Type B pancreatic cell (in vitro differentiated cells): ENCODE measurements at regions not wholly inside any gene's neighbourhood (a gene's known extent, or its start where the extent isn't known, plus 50 kb on each side); places are given as distances from the start of the nearest gene placed in this dataset.
"Not testable (repeated sequence)": the region's sequence is repeated elsewhere in the genome, so short reads cannot be mapped to it uniquely, and the experiment has no call there.

ENCODE experiments used
- DNase-seq: peaks from one replicate; pipeline ENCODE4 v3.0.0; 2021; ENCODE audit warnings: mixed read lengths; ENCODE audit not compliant: unreplicated experiment; ENCODE audit errors: extremely low spot score
- H3K27ac Mint-ChIP-seq: 2 replicates; pipeline ENCODE4 v1.8.0; 2021; ENCODE audit warnings: mild to moderate bottlenecking, mixed read lengths
- H3K27me3 Mint-ChIP-seq: 2 replicates; pipeline ENCODE4 v1.8.0; 2021; ENCODE audit warnings: mixed read lengths
- H3K36me3 Mint-ChIP-seq: 2 replicates; pipeline ENCODE4 v1.8.0; 2021; ENCODE audit warnings: mixed read lengths
- H3K4me1 Mint-ChIP-seq: one replicate; pipeline ENCODE4 v1.8.0; 2021; ENCODE audit warnings: mixed read lengths; ENCODE audit not compliant: unreplicated experiment
- H3K4me3 Mint-ChIP-seq: 2 replicates; pipeline ENCODE4 v1.8.0; 2021; ENCODE audit warnings: mild to moderate bottlenecking, mixed read lengths
- H3K9me3 Mint-ChIP-seq: 2 replicates; pipeline ENCODE4 v1.8.0; 2021; ENCODE audit warnings: mixed read lengths
- CTCF ChIP-seq: fragments of 200-600 bp; sonication (generic); conservative IDR thresholded peaks from 2 replicates; pipeline ENCODE4 v1.5.0; 2021; ENCODE audit warnings: antibody characterized with exemption, mild to moderate bottlenecking

- no peak overlapping the region for H3K27ac Mint-ChIP-seq
- no peaks in the 10 kb centered on the region for H3K36me3 Mint-ChIP-seq
- no peaks in the 10 kb centered on the region for H3K9me3 Mint-ChIP-seq
- peaks cover 9% of the 10 kb centered on the region for H3K4me1 Mint-ChIP-seq
- no peaks in the 10 kb centered on the region for H3K27me3 Mint-ChIP-seq
- TF ChIP-seq CTCF: no peak
- DNase-seq: no peak
- H3K4me3 Mint-ChIP-seq: no peak overlapping the region
Observed at GRCh38 chr5:109630093-109630492, 59.6 kb upstream of the MAN2A1 start.

- Mint-ChIP-seq H3K36me3 (no peaks in the 10 kb centered on the region), H3K4me3 (no peak overlapping the region), H3K27me3 (no peaks in the 10 kb centered on the region), H3K4me1 (peaks cover 9% of the 10 kb centered on the region), H3K27ac (no peak overlapping the region), H3K9me3 (no peaks in the 10 kb centered on the region)
- no peak for DNase-seq
- TF ChIP-seq CTCF: no peak
Observed at GRCh38 chr5:109628591-109628990, 61.1 kb upstream of the MAN2A1 start.

DNA sequence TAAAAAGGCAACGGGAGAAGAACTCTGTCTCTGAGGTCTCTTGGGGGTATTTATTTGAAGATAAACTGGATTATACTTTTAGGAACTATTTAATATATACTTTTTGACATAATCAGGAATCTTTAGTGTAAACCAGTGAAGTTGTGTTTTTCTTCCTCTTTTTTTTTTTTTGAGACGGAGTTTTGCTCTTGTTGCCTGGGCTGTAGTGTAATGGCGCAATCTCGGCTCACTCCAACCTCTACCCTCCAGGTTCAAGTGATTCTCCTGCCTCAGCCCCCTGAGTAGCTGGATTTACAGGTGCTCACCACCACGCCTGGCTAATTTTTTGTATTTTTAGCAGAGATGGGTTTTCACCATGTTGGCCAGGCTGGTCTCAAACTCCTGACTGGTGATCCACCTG is 68.5 kb upstream of the MAN2A1 start:
- not testable (repeated sequence) for H3K36me3 Mint-ChIP-seq, DNase-seq, H3K4me1 Mint-ChIP-seq

DNA sequence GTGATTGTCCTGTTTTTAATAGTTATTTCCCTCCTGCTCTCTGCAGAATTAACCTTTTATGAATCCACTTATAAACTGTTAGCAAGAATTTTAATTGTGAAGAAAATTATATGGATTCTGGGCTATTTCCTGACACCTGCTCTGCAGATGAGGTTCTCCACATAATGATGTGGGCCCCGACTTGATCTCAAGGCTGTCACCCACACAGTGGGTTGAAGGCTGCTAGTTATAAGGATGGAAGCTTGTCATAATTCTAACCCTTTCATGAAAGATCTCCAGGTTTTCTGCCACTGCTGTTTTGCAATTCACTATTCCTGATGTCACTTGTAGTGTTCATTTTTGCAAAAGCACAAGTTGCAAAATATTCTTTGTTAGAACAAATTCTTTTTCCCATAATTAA is 69.1 kb upstream of the MAN2A1 start:
- H3K9me3 Mint-ChIP-seq: no peaks in the 10 kb centered on the region

More for the DNA sequence above, 68.5 kb upstream of the MAN2A1 start:
- H3K9me3 Mint-ChIP-seq, H3K27me3 Mint-ChIP-seq, H3K27ac Mint-ChIP-seq, H3K4me3 Mint-ChIP-seq: not testable (repeated sequence)

DNA sequence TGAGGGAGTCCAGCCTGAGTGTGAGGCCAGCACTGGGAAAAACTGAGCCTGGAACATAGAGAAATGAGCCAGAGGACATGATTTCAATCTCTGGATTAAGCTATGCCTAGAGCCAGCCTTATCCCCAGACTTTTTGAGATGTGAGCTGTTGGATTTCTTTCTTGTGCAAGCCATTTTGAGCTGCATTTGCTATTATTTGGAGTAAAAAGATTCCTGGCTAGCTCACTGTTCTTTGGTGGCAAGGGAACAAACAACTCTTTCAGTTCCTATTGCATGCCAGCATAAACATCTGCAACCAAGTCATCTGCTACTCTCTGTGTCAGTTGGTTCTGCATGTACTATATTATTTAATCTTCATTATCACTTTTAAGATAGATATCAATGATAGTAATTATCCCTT is 70.1 kb upstream of the MAN2A1 start:
- Mint-ChIP-seq H3K27me3 (peaks cover 4% of the 10 kb centered on the region), H3K4me3 (no peak overlapping the region), H3K4me1 (no peaks in the 10 kb centered on the region), H3K36me3 (no peaks in the 10 kb centered on the region), H3K27ac (no peak overlapping the region), H3K9me3 (no peaks in the 10 kb centered on the region)
- no peak for DNase-seq
- TF ChIP-seq CTCF: no peak

More for the DNA sequence above, 69.1 kb upstream of the MAN2A1 start:
- DNase-seq: no peak
- Mint-ChIP-seq H3K4me1 (no peaks in the 10 kb centered on the region), H3K27ac (no peak overlapping the region), H3K36me3 (no peaks in the 10 kb centered on the region), H3K27me3 (peaks cover under 1% of the 10 kb centered on the region), H3K4me3 (no peak overlapping the region)
- TF ChIP-seq CTCF: no peak

GRCh38 chr5:109619021-109619460 is 70.7 kb upstream of the MAN2A1 start:
- Mint-ChIP-seq H3K4me3 (no peak overlapping the region), H3K4me1 (no peaks in the 10 kb centered on the region), H3K36me3 (no peaks in the 10 kb centered on the region), H3K9me3 (no peaks in the 10 kb centered on the region), H3K27me3 (peaks cover 4% of the 10 kb centered on the region), H3K27ac (no peak overlapping the region)
- no peak for TF ChIP-seq CTCF
- no peak for DNase-seq
